BJ (cell line): ENCODE measurements at regions not wholly inside any gene's neighbourhood (a gene's known extent, or its start where the extent isn't known, plus 50 kb on each side); places are given as distances from the start of the nearest gene placed in this dataset.
A peak's percentile ranks its signal among the peaks of the same experiment; 100 is the strongest.

Experiments
- CTCF ChIA-PET: fragments of 350-600 bp; formaldehyde crosslinking; extraction: SDS; loops from one replicate; lab custom pipeline; 2021; ENCODE audit warnings: antibody characterized with exemption, inconsistent platforms; lab: Yijun Ruan, JAX
- POLR2A ChIA-PET: fragments of 300-600 bp; sonication (Branson Sonifier 250); formaldehyde crosslinking; extraction: SDS; loops from one replicate; lab custom pipeline; 2021; ENCODE audit warnings: antibody characterized with exemption; lab: Charles Lee
- DNase-seq: peaks from one replicate; pipeline ENCODE4 v3.0.0-alpha.2; 2011; ENCODE audit warnings: low read depth
- H3K27me3 ChIP-seq: 2 replicates; pipeline ENCODE4 v1.6.0; 2011; ENCODE audit warnings: low read length; ENCODE audit not compliant: control insufficient read depth, insufficient read depth
- H3K36me3 ChIP-seq: 2 replicates; pipeline ENCODE4 v1.5.1; 2011; ENCODE audit warnings: low read length; ENCODE audit not compliant: control insufficient read depth, insufficient read depth
- H3K4me3 ChIP-seq: 2 replicates; pipeline ENCODE4 v1.5.1; 2011; ENCODE audit warnings: low read depth, mild to moderate bottlenecking, control low read depth, low read length
- CTCF ChIP-seq: IDR thresholded peaks from 2 replicates; pipeline ENCODE4 v1.5.1; 2011; ENCODE audit warnings: low read depth, mild to moderate bottlenecking, control low read depth, inconsistent platforms, low read length, moderate library complexity; ENCODE audit not compliant: insufficient read depth

DNA sequence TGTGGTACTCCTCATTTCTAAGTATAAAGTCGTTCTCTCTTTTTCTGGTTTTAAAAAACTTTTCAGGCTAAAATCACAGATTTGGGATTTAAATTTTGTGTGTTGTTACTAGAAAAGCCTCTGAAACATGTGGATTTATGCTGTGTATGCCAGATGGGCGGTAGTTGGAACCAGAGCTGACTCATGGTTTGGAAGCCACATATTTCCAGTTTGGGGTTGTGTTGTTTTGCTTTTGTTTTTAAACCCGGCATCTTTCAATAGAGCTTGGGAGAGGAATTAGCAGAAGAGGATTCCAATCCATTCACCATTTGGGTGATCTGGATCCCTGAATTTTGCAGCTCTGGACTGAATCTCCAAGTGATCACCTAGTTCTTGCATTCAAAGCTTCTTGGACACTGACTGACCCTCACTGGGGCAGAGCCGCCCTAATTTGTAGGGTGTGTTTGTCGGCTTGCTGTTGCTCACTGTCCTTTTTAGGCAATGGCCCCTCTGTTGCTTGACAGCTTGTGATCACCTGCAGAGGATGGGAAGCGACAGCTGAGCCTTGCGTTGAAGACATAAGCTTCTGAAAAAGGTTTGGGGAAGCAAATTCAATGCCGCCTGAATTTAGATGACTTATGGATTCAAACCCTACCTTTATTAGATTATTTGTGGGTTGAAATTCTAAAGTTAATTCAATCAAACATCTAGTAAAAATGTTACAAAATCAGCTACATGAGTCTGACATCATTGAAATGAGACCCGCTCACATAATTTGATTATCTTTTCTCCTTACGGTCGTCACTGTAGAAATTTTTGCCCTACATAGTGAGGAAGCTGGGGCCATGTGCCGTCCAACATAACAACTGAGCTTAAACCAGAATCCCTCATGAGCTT lies 79.9 kb upstream of the CD83 start:
- POLR2A ChIA-PET = interaction anchor here (1.1 kb wide), 1 partner anchor 11 kb away, joined by 3 read pairs; no protein-coding TSS in a partner anchor
- H3K27me3 ChIP-seq = no peaks in the 10 kb centered on the region
- CTCF ChIA-PET = interaction anchor here (0.6 to 3.0 kb wide), 10 partner anchors 9 to 181 kb away, joined by 3 to 20 read pairs (median 3); no protein-coding TSS in a partner anchor
- TF ChIP-seq CTCF = no peak
- peak; percentile 35 for DNase-seq
- H3K36me3 ChIP-seq = no peaks in the 10 kb centered on the region
- H3K4me3 ChIP-seq = no peak overlapping the region

DNA sequence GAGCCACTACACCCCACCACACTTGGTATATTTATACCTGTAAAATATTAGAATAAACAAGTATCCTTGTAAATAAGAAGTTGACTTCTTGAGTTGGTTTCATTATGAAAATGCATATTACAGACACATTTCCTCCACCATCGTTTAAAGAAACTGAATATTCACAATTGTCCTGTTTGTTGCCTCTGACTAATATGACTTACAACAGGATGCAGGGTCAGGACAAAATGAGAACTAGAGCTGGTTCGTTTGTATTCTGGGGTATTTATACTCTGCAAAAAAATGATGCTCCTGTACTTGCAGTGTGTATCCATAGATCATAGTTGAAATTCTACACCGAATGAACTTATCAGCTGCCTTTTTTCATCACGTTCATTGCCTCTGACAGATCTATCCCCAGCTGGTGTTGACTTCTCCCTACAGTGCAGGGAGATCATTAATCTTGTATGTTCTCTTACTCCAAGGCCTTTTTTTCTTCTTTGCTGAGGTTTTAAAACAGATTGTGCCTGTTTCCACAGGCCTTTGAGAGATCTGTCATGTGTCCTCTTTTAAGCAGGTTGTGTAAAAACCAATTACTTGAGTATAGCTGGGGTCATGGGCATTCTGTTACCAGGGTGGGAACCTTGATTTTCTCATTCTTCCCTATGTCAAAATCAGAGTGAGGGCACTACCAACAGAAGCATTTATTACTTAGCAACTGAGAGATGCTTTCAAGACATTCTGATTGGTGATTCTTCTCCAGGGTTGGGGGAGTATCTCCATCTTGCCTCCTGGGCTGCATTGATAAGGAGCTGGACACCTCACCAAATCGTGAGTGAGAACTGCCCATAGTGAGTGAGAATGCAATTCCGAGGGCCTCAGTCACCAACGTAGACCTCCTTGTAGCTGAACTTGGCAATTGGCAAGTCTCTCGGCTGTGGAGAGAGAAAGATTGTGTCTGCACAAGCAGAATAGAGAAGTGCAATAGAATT lies 78.8 kb upstream of the CD83 start:
- H3K36me3 ChIP-seq = no peaks in the 10 kb centered on the region
- no peaks in the 10 kb centered on the region for H3K27me3 ChIP-seq
- ChIA-PET POLR2A (no interaction called here), CTCF (interaction anchor here (0.8 to 3.0 kb wide), 7 partner anchors 8 to 130 kb away, joined by 3 to 20 read pairs (median 3); no protein-coding TSS in a partner anchor)
- no peak overlapping the region for H3K4me3 ChIP-seq
- TF ChIP-seq CTCF = no peak
- DNase-seq = no peak

DNA sequence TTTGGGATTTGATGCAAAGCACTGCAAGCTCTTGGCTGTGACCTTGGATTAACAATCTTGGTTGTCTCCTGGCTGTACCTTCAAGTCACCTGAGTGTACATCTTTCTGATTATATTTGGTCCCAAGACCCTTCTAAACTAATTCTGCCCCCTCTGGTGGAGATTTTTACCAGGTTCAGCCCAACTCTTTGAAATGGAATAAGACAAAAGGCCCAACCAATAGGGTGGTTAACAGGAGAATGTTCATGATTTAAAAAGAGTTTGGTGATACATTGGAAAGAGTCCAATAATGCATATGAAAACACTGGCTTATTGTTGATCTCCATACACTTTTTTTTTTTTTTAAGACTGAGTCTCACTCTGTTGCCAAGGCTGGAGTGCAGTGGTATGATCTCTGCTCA lies 77.5 kb upstream of the CD83 start:
- DNase-seq = no peak
- Histone ChIP-seq H3K36me3 (no peaks in the 10 kb centered on the region), H3K4me3 (no peak overlapping the region), H3K27me3 (no peaks in the 10 kb centered on the region)
- CTCF ChIA-PET = interaction anchor here (0.6 to 1.8 kb wide), 7 partner anchors 27 to 131 kb away, joined by 3 to 6 read pairs (median 3); no protein-coding TSS in a partner anchor
- POLR2A ChIA-PET = no interaction called here
- no peak for TF ChIP-seq CTCF

DNA sequence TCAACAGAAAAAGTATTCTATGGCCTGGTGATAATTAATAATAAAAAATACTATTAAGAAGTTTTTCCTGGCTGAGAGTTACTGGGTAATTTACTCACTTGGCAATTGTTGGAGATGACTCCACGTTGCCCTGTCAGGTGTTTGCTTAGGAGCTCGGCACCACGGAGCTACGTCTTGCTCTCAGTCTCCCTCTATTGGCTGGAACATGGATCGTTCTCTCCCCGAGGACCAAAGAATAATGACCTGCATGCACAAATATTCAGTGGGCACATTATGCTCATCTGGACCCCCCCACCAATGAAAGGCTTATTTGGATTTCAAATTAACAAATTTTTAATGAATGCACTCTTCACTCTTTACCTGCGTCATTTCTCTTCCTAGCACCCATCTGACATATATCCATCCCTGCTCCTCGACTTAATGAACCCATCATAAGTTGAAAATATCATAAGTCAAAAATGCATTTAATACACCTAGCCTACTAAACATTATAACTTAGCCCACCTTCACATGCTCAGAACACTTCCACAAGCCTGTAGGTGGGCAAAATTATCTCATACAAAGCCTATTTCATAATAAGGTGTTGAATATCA lies 71.0 kb upstream of the CD83 start:
- TF ChIP-seq CTCF = peak; percentile 79
- CTCF ChIA-PET = interaction anchor here (0.6 to 10.3 kb wide), 19 partner anchors 9 to 1562 kb away, joined by 3 to 129 read pairs (median 4); no protein-coding TSS in a partner anchor
- no peak overlapping the region for H3K4me3 ChIP-seq
- no peak for DNase-seq
- peaks cover 6% of the 10 kb centered on the region for H3K27me3 ChIP-seq
- POLR2A ChIA-PET = no interaction called here
- no peaks in the 10 kb centered on the region for H3K36me3 ChIP-seq
